ENCODE measurements at regions not wholly inside any gene's neighbourhood (a gene's known extent, or its start where the extent isn't known, plus 50 kb on each side); places are given as distances from the start of the nearest gene placed in this dataset.

- ChIA-PET POLR2A (ENCODE audit: low non-redundant PET) (no interaction called here), CTCF (interaction anchor here (0.6 kb wide), 2 partner anchors 26 to 431 kb away, joined by 3 to 4 read pairs; no protein-coding TSS in a partner anchor)
- TF ChIP-seq CTCF (conservative IDR thresholded peaks at IDR 0.05; ENCODE audit: low read depth): no peak
- DNase-seq (ENCODE audit: low spot score): no peak
- no peak overlapping the region for H3K27ac ChIP-seq
Observed at GRCh38 chr12:94716339-94716738, 66.0 kb upstream of the TMCC3 start.

GRCh38 chr12:94714378-94715114 is 64.2 kb upstream of the TMCC3 start:
- no peak overlapping the region for H3K27ac ChIP-seq
- peak; percentile 17 for DNase-seq (ENCODE audit: low spot score)
- no peak for TF ChIP-seq CTCF (conservative IDR thresholded peaks at IDR 0.05; ENCODE audit: low read depth)
- CTCF ChIA-PET: interaction anchor here (0.6 kb wide), 2 partner anchors 20 to 536 kb away, joined by 3 read pairs; no protein-coding TSS in a partner anchor
- POLR2A ChIA-PET (ENCODE audit: low non-redundant PET): no interaction called here

- CTCF ChIA-PET: no interaction called here
- POLR2A ChIA-PET (ENCODE audit: low non-redundant PET): no interaction called here
- H3K27ac ChIP-seq: no peak overlapping the region
- TF ChIP-seq CTCF (conservative IDR thresholded peaks at IDR 0.05; ENCODE audit: low read depth): no peak
- DNase-seq (ENCODE audit: low spot score): no peak
Observed at GRCh38 chr12:94712815-94713515, 62.6 kb upstream of the TMCC3 start.

- no peak for TF ChIP-seq CTCF (conservative IDR thresholded peaks at IDR 0.05; ENCODE audit: low read depth)
- DNase-seq (ENCODE audit: low spot score): no peak
- H3K27ac ChIP-seq: no peak overlapping the region
- ChIA-PET CTCF (no interaction called here), POLR2A (ENCODE audit: low non-redundant PET) (no interaction called here)
Observed at GRCh38 chr12:94710933-94711332, 60.6 kb upstream of the TMCC3 start.

- ChIA-PET CTCF (interaction anchor here (0.7 kb wide), 1 partner anchor 351 kb away, joined by 3 read pairs; no protein-coding TSS in a partner anchor), POLR2A (ENCODE audit: low non-redundant PET) (no interaction called here)
- no peak overlapping the region for H3K27ac ChIP-seq
- DNase-seq (ENCODE audit: low spot score): no peak
- TF ChIP-seq CTCF (conservative IDR thresholded peaks at IDR 0.05; ENCODE audit: low read depth): no peak
Observed at GRCh38 chr12:94707892-94708291, 57.5 kb upstream of the TMCC3 start.

- CTCF ChIA-PET: no interaction called here
Observed at GRCh38 chr12:94707036-94707435, 56.7 kb upstream of the TMCC3 start.

More at GRCh38 chr12:94707036-94707435, 56.7 kb upstream of the TMCC3 start:
- DNase-seq (ENCODE audit: low spot score): no peak
- TF ChIP-seq CTCF (conservative IDR thresholded peaks at IDR 0.05; ENCODE audit: low read depth): no peak
- POLR2A ChIA-PET (ENCODE audit: low non-redundant PET): interaction anchor here (0.6 kb wide), 1 partner anchor 72 kb away, joined by 11 read pairs; no protein-coding TSS in a partner anchor
- no peak overlapping the region for H3K27ac ChIP-seq
